ENCODE measurements at regions not wholly inside any gene's neighbourhood (a gene's known extent, or its start where the extent isn't known, plus 50 kb on each side); places are given as distances from the start of the nearest gene placed in this dataset.

- TF ChIP-seq, protein P1, sequence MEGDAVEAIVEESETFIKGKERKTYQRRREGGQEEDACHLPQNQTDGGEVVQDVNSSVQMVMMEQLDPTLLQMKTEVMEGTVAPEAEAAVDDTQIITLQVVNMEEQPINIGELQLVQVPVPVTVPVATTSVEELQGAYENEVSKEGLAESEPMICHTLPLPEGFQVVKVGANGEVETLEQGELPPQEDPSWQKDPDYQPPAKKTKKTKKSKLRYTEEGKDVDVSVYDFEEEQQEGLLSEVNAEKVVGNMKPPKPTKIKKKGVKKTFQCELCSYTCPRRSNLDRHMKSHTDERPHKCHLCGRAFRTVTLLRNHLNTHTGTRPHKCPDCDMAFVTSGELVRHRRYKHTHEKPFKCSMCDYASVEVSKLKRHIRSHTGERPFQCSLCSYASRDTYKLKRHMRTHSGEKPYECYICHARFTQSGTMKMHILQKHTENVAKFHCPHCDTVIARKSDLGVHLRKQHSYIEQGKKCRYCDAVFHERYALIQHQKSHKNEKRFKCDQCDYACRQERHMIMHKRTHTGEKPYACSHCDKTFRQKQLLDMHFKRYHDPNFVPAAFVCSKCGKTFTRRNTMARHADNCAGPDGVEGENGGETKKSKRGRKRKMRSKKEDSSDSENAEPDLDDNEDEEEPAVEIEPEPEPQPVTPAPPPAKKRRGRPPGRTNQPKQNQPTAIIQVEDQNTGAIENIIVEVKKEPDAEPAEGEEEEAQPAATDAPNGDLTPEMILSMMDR (conservative IDR thresholded peaks at IDR 0.05; ENCODE audit: low read depth, low read length): no peak
- TF ChIP-seq EZH2 (IDR thresholded peaks at IDR 0.05; ENCODE audit: borderline replicate concordance, low read depth, low read length, poor library complexity, severe bottlenecking): no peak
- no peak for DNase-seq (ENCODE audit: low spot score)
- H3K9me3 ChIP-seq (ENCODE audit: low read depth, low read length, poor library complexity, severe bottlenecking): peaks cover 10% of the 10 kb centered on the region
- H3K4me1 ChIP-seq (ENCODE audit: insufficient read depth, low read length, poor library complexity, severe bottlenecking): no peaks in the 10 kb centered on the region
- ChIA-PET POLR2A (ENCODE audit: low non-redundant PET) (no interaction called here), CTCF (no interaction called here)
- H3K36me3 ChIP-seq (ENCODE audit: insufficient read depth, low read length, poor library complexity, severe bottlenecking): no peaks in the 10 kb centered on the region
- no peaks in the 10 kb centered on the region for H3K27me3 ChIP-seq (replicated peaks; ENCODE audit: insufficient read depth, low read depth, low read length, poor library complexity)
- intact Hi-C loops (cut with micrococcal nuclease; ENCODE audit: unreplicated experiment): no loop called here
- H3K27ac ChIP-seq (ENCODE audit: low read depth, low read length, poor library complexity, severe bottlenecking): no peak overlapping the region
- H3K4me3 ChIP-seq (ENCODE audit: low read depth, low read length, poor library complexity, severe bottlenecking): no peak overlapping the region
- BruUV-seq (replicated peaks): no TSS peak
Observed at GRCh38 chr21:16968436-16968835, 544.4 kb upstream of the CXADR start.

DNA sequence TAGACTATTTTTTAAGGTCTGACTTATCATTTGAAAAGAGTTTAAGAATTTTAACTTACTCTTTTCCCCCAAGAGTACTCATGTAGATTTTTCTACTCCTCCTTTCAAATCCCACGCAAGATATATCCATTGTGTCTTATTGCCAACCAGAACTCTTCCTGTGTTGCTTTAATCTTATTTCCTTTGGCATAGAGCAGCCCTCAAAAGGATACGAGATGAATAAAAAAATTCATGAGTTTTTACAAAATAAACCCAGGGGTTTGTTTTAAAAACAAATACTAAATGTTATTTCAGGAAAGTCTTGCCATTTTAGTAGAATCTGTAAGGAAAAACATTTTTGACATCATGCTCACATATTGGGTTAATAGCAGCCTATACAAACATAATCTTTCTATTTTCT lies 543.2 kb upstream of the CXADR start:
- intact Hi-C loops (cut with micrococcal nuclease; ENCODE audit: unreplicated experiment): no loop called here
- ChIA-PET POLR2A (ENCODE audit: low non-redundant PET) (no interaction called here), CTCF (no interaction called here)
- no peak for DNase-seq (ENCODE audit: low spot score)
- no peak for TF ChIP-seq EZH2 (IDR thresholded peaks at IDR 0.05; ENCODE audit: borderline replicate concordance, low read depth, low read length, poor library complexity, severe bottlenecking)
- TF ChIP-seq, protein P1 (conservative IDR thresholded peaks at IDR 0.05; ENCODE audit: low read depth, low read length): no peak
- Histone ChIP-seq H3K36me3 (ENCODE audit: insufficient read depth, low read length, poor library complexity, severe bottlenecking) (no peaks in the 10 kb centered on the region), H3K9me3 (ENCODE audit: low read depth, low read length, poor library complexity, severe bottlenecking) (peaks cover 8% of the 10 kb centered on the region), H3K4me1 (ENCODE audit: insufficient read depth, low read length, poor library complexity, severe bottlenecking) (no peaks in the 10 kb centered on the region), H3K4me3 (ENCODE audit: low read depth, low read length, poor library complexity, severe bottlenecking) (no peak overlapping the region), H3K27ac (ENCODE audit: low read depth, low read length, poor library complexity, severe bottlenecking) (no peak overlapping the region), H3K27me3 (replicated peaks; ENCODE audit: insufficient read depth, low read depth, low read length, poor library complexity) (no peaks in the 10 kb centered on the region)
- no TSS peak for BruUV-seq (replicated peaks)

- no peaks in the 10 kb centered on the region for H3K36me3 ChIP-seq (ENCODE audit: insufficient read depth, low read length, poor library complexity, severe bottlenecking)
- TF ChIP-seq, protein P1 (conservative IDR thresholded peaks at IDR 0.05; ENCODE audit: low read depth, low read length): no peak
- no peaks in the 10 kb centered on the region for H3K9me3 ChIP-seq (ENCODE audit: low read depth, low read length, poor library complexity, severe bottlenecking)
- no peak overlapping the region for H3K27ac ChIP-seq (ENCODE audit: low read depth, low read length, poor library complexity, severe bottlenecking)
- ChIA-PET POLR2A (ENCODE audit: low non-redundant PET) (no interaction called here), CTCF (no interaction called here)
- no peaks in the 10 kb centered on the region for H3K27me3 ChIP-seq (replicated peaks; ENCODE audit: insufficient read depth, low read depth, low read length, poor library complexity)
- no peak overlapping the region for H3K4me3 ChIP-seq (ENCODE audit: low read depth, low read length, poor library complexity, severe bottlenecking)
- intact Hi-C loops (cut with micrococcal nuclease; ENCODE audit: unreplicated experiment): no loop called here
- no peak for DNase-seq (ENCODE audit: low spot score)
- peaks cover 23% of the 10 kb centered on the region for H3K4me1 ChIP-seq (ENCODE audit: insufficient read depth, low read length, poor library complexity, severe bottlenecking)
- BruUV-seq (replicated peaks): no TSS peak
Observed at GRCh38 chr21:16974060-16974459, 538.8 kb upstream of the CXADR start.

All from A673 (cell line).